ENCODE measurements at regions not wholly inside any gene's neighbourhood (a gene's known extent, or its start where the extent isn't known, plus 50 kb on each side); places are given as distances from the start of the nearest gene placed in this dataset.
"Not testable (repeated sequence)": the region's sequence is repeated elsewhere in the genome, so short reads cannot be mapped to it uniquely, and the experiment has no call there.

- no peak for DNase-seq
These were observed 396.8 kb downstream of the FAM72C start for GRCh38 chr1:143574891-143575520.

GRCh38 chr1:143572661-143573060 is 399.1 kb downstream of the FAM72C start:
- DNase-seq: not testable (repeated sequence)

- DNase-seq: not testable (repeated sequence)
These were observed 408.0 kb downstream of the FAM72C start for GRCh38 chr1:143563761-143564160.

- no peak for DNase-seq
These were observed 418.2 kb downstream of the FAM72C start for GRCh38 chr1:143553627-143554026.

- not testable (repeated sequence) for DNase-seq
These were observed 467.1 kb downstream of the FAM72C start for GRCh38 chr1:143504703-143505102.

- DNase-seq: not testable (repeated sequence)
These were observed 467.7 kb downstream of the FAM72C start for GRCh38 chr1:143504080-143504479.

- DNase-seq: not testable (repeated sequence)
These were observed 468.7 kb downstream of the FAM72C start for GRCh38 chr1:143503048-143503447.

GRCh38 chr1:143502038-143502437 is 469.7 kb downstream of the FAM72C start:
- not testable (repeated sequence) for DNase-seq

GRCh38 chr1:143498059-143498749 is 473.6 kb downstream of the FAM72C start:
- DNase-seq: peak; percentile 5

GRCh38 chr1:143497374-143497747 is 474.4 kb downstream of the FAM72C start:
- peak; percentile 16 for DNase-seq

- not testable (repeated sequence) for DNase-seq
These were observed 475.0 kb downstream of the FAM72C start for GRCh38 chr1:143496526-143497373.

Measured in CD4-positive, alpha-beta T cell treated with Interleukin-21 for 1 hour (primary cell).